Dedifferentiated amniotic fluid mesenchymal stem cell (primary cell): ENCODE measurements at regions not wholly inside any gene's neighbourhood (a gene's known extent, or its start where the extent isn't known, plus 50 kb on each side); places are given as distances from the start of the nearest gene placed in this dataset.
"Not testable (repeated sequence)": the region's sequence is repeated elsewhere in the genome, so short reads cannot be mapped to it uniquely, and the experiment has no call there.

Source experiments
- DNase-seq: peaks from one replicate; pipeline ENCODE4 v3.0.0-alpha.2; 2016; ENCODE audit errors: extremely low spot score

- no peak for DNase-seq
Observed at GRCh38 chr3:34646911-34647460, 848.6 kb downstream of the PDCD6IP start.

DNA sequence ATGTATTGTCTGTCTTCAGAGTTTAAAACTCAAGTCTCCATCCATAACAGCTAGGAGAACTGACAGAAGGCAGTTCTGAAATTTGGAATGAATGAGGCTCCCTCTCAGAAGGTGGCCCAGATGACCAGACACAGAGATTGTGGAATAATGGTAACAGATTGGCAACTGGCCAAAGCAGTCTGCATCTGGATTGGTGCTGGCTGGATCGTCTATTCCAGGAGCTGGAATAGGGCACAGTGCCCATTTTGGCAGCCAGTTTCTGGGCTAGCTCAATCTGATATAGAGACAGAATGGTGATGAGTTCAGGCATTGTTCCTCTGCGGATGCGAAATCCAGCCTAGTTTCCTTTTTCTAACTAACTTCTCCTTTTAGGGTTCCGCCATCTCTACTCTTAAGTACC lies 851.7 kb downstream of the PDCD6IP start:
- DNase-seq: no peak

GRCh38 chr3:34668915-34669314 lies 870.5 kb downstream of the PDCD6IP start:
- no peak for DNase-seq

GRCh38 chr3:34669490-34669889 lies 871.1 kb downstream of the PDCD6IP start:
- DNase-seq: no peak

GRCh38 chr3:34675383-34676120 lies 877.1 kb downstream of the PDCD6IP start:
- peak; percentile 31 for DNase-seq

- no peak for DNase-seq
Observed at GRCh38 chr3:34676436-34676835, 878.0 kb downstream of the PDCD6IP start.

- DNase-seq: no peak
Observed at GRCh38 chr3:34678575-34678974, 880.1 kb downstream of the PDCD6IP start.

- not testable (repeated sequence) for DNase-seq
Observed at GRCh38 chr3:34679055-34679454, 880.6 kb downstream of the PDCD6IP start.

- peak; percentile 44 for DNase-seq
Observed at GRCh38 chr3:34683851-34684250, 885.4 kb downstream of the PDCD6IP start.

DNA sequence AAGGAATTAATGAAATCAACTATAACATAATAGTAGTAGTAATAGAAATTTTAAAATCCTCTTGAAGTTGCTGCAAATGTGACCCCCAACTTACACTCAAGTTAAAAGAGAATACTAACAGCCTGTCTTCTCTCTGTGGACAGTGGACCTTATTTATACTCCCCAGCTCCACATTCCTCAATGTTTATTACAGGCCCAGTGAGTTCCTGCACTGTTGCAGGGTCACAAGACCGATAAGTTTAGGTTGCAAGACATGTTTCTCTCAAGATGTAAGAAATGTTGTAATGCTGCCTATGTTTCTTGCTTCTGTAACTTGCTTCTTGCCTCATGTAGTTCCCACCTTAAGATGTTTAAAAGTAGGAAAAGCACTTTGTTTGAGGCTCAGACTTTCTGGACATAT lies 888.1 kb downstream of the PDCD6IP start:
- no peak for DNase-seq

GRCh38 chr3:34687671-34688070 lies 889.2 kb downstream of the PDCD6IP start:
- DNase-seq: no peak

DNA sequence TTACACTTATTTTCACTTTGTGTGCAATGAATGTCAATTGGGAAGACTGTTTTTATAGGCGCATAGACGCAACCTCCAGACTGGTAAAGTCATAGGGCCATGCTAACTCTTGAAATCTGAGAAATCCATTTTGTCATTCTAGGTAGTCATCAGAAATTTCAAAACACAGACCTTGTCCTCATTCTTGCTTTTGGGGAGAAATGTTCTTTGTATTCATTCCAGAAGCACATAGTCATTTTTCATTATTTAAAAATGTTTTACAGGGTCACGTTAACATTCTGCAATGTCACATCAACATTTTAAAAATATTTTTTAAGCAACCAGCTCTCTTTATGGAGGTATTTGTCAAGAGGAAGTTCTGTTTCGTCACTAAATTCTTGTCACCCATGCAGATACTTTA lies 898.4 kb downstream of the PDCD6IP start:
- peak; percentile 31 for DNase-seq

GRCh38 chr3:34703053-34703452 lies 904.6 kb downstream of the PDCD6IP start:
- no peak for DNase-seq

GRCh38 chr3:34724916-34725499 lies 914.3 kb upstream of the ARPP21 start:
- no peak for DNase-seq

- no peak for DNase-seq
Observed at GRCh38 chr3:34725774-34726173, 913.6 kb upstream of the ARPP21 start.

DNA sequence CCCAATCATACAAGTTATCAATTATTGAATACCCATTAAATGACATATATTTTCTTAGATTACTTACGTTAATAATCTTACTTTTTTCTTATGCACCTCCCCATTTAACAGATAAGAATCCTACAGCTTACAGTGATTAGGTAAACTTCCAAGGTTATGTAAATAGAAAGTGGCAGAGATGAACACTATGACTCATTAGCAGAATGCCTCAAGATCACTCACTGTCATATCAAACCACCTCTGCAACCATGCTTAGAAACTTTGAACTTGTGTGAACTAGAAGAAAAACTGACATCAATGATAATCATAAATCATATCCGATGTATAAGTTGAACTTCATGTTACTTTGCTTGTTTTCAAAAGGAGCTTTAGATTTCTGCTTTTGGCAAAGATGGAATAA lies 911.6 kb upstream of the ARPP21 start:
- no peak for DNase-seq

GRCh38 chr3:34742151-34742550 lies 897.2 kb upstream of the ARPP21 start:
- no peak for DNase-seq

GRCh38 chr3:34758630-34759261 lies 880.6 kb upstream of the ARPP21 start:
- DNase-seq: no peak

- no peak for DNase-seq
Observed at GRCh38 chr3:34777386-34777785, 861.9 kb upstream of the ARPP21 start.

DNA sequence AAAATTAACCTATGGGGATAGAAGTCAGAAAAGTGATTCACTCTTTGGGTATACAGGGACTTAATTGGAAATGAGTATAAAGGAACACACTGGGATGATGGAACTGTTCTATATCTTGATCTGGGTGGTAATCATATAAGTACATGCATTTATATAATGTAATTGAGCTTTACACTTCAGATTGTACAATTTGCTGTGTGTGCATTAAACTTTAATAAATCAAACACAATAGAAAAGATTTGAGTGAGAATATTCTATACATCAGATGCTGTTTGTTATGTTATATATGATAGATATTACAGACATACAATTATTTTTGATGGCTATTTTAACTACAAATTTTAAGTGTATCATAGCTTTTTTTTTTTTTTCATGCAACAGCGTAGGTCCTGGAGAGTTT lies 860.2 kb upstream of the ARPP21 start:
- no peak for DNase-seq

- no peak for DNase-seq
Observed at GRCh38 chr3:34780294-34780693, 859.0 kb upstream of the ARPP21 start.

GRCh38 chr3:34780973-34781372 lies 858.4 kb upstream of the ARPP21 start:
- no peak for DNase-seq

- peak; percentile 23 for DNase-seq
Observed at GRCh38 chr3:34782871-34783270, 856.5 kb upstream of the ARPP21 start.
